AG09309 (cell line): ENCODE measurements at regions not wholly inside any gene's neighbourhood (a gene's known extent, or its start where the extent isn't known, plus 50 kb on each side); places are given as distances from the start of the nearest gene placed in this dataset.

Experiments
- DNase-seq: peaks from one replicate; pipeline ENCODE4 v3.0.0-alpha.2; 2010; ENCODE audit warnings: low read depth
- H3K4me3 ChIP-seq: 2 replicates; pipeline ENCODE4 v1.5.1; 2011; ENCODE audit warnings: mild to moderate bottlenecking, low read depth, low read length, moderate library complexity; ENCODE audit not compliant: control insufficient read depth
- CTCF ChIP-seq: IDR thresholded peaks from 2 replicates; pipeline ENCODE4 v1.5.1; 2011; ENCODE audit warnings: mild to moderate bottlenecking, low read depth, low read length, inconsistent platforms; ENCODE audit not compliant: insufficient read depth, control insufficient read depth; ENCODE audit errors: missing control alignments

GRCh38 chr7:116418524-116418923, 81.0 kb upstream of the CAV2 start:
- TF ChIP-seq CTCF = no peak
- DNase-seq = no peak
- H3K4me3 ChIP-seq = no peak overlapping the region

GRCh38 chr7:116420003-116420402, 79.5 kb upstream of the CAV2 start:
- H3K4me3 ChIP-seq = no peak overlapping the region
- TF ChIP-seq CTCF = no peak
- no peak for DNase-seq

- TF ChIP-seq CTCF = no peak
- no peak overlapping the region for H3K4me3 ChIP-seq
- DNase-seq = no peak
These were observed 78.2 kb upstream of the CAV2 start for GRCh38 chr7:116421298-116421697.

DNA sequence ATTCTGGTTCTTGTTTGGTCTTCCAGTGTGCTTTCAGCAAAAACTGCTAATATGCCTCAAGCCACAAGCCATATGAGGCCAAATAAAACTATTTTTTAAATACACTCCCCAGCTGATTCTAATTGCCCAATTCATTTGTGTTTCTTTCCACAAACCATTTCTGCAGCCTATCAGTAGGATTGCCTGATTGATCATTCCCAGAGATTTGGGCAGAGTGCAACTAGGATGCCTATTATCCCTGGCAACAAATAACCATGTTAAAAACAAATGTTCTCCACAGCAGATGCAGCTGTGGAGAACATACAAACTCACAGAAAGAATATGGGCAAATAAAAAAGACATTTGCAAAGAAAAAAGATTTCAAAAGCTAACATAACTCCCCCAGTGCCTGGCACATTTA, 76.9 kb upstream of the CAV2 start:
- H3K4me3 ChIP-seq = no peak overlapping the region
- no peak for DNase-seq
- no peak for TF ChIP-seq CTCF

- no peak for TF ChIP-seq CTCF
- H3K4me3 ChIP-seq = no peak overlapping the region
- DNase-seq = no peak
These were observed 76.0 kb upstream of the CAV2 start for GRCh38 chr7:116423499-116423898.

DNA sequence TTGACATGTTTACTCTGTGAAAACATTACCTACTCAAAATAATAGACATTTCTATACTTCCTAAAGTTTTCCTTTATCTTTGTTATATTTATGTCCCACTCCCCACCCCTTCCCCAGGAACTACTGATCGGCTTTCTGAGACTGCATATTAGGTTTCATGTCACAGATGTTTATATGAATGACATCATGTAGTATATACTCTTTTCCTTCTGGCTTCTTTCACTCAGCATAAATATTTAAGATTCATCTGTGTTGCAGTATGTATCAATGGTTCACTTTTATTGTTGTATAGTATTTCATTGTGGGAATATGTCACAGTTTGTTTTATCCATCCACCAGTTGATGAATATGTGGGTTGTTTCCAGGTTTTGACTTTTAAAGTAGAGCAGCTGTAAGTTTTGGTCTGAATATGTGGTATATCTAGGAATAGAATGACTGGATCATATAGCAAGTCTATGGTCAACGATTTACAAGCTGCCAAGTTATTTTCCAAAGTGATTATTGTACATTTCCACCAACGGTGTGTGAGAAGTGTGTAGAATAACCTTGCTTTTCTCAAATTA, 73.8 kb upstream of the CAV2 start:
- no peak for TF ChIP-seq CTCF
- DNase-seq = no peak
- no peak overlapping the region for H3K4me3 ChIP-seq

DNA sequence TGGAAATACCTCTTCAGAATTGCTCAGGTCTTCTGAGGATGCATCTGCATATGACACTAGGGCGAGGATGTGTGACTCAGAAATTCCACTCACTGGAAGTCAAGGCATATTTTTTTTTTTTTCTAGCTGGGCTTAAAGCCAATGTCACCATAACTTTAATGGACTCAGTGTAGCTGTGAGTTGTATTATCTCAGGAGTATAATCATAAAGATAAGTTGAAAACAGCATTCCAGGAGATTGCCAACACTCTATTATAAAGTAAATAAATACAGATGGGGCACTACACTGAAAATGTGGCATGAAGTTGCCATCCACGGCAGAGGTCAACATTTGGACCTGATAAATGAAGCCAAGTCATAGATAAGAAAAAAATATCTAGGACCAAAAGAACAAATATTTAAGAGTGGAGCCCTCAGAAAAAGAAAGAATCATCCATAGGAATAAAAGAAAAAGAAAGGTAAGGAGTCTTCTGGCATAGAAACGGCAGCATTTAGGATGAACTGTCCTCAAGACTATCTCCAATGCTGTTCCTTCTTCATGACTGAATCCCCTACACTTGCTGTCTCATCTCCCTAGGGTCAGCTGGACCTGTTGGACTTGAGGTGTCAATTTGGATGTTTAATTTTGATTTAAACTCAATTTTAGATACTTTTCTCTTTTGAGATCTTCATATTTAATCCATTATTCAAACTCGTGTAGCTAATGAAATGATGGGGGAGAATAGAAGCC, 72.9 kb upstream of the CAV2 start:
- H3K4me3 ChIP-seq = no peak overlapping the region

More for the DNA sequence above, 72.9 kb upstream of the CAV2 start:
- peak; percentile 77 for DNase-seq
- no peak for TF ChIP-seq CTCF
